ENCODE measurements at regions not wholly inside any gene's neighbourhood (a gene's known extent, or its start where the extent isn't known, plus 50 kb on each side); places are given as distances from the start of the nearest gene placed in this dataset.

GRCh38 chr13:59519819-59520218 lies 643.9 kb downstream of the DIAPH3 start:
- no peak overlapping the region for H2BK5ac ChIP-seq (ENCODE audit: insufficient read length, low read length)
- no peaks in the 10 kb centered on the region for H3K23me2 ChIP-seq (ENCODE audit: insufficient read length, low read depth, low read length, poor library complexity, severe bottlenecking)
- H4K20me1 ChIP-seq (ENCODE audit: control insufficient read depth, insufficient read depth, insufficient read length), result no peaks in the 10 kb centered on the region
- no peaks in the 10 kb centered on the region for H3K36me3 Mint-ChIP-seq (ENCODE audit: insufficient read depth in 1 of 3, low read depth in 3 of 3)
- no peaks in the 10 kb centered on the region for H3K79me1 ChIP-seq (ENCODE audit: insufficient read depth, low read depth, low read length, poor library complexity, severe bottlenecking)
- H4K91ac ChIP-seq (ENCODE audit: insufficient read length, low read depth, low read length), result no peak overlapping the region
- H3K9ac ChIP-seq (ENCODE audit: extremely low read depth, insufficient read length, low read length), result no peak overlapping the region
- H3K4ac ChIP-seq (ENCODE audit: low read depth, low read length), result no peak overlapping the region
- no peak for DNase-seq
- H3K4me1 Mint-ChIP-seq, result peaks cover 6% of the 10 kb centered on the region in 2 experiments; a peak in 3 of 4 replicates
- H3K23ac ChIP-seq (ENCODE audit: insufficient read length, low read depth, low read length), result no peak overlapping the region
- no peak overlapping the region for H2BK120ac ChIP-seq (ENCODE audit: low read depth, low read length, poor library complexity, severe bottlenecking)
- H3K4me3 Mint-ChIP-seq, result no peak overlapping the region
- H3K79me2 ChIP-seq (ENCODE audit: insufficient read depth, low read length), result no peaks in the 10 kb centered on the region
- H3T11ph ChIP-seq (ENCODE audit: low read length), result no peak overlapping the region
- no peak for TF ChIP-seq CTCF (conservative IDR thresholded peaks at IDR 0.05)
- H3K27ac Mint-ChIP-seq, result no peak overlapping the region
- H3K56ac ChIP-seq (ENCODE audit: insufficient read length, low read depth, low read length), result no peak overlapping the region
- H3K9me3 Mint-ChIP-seq, result no peaks in the 10 kb centered on the region; a peak in 1 of 5 replicates
- H3K14ac ChIP-seq (ENCODE audit: insufficient read depth, low read length), result no peak overlapping the region
- H3K27me3 ChIP-seq (ENCODE audit: insufficient read depth, low read length), result no peaks in the 10 kb centered on the region
- no peak overlapping the region for H4K8ac ChIP-seq (replicated peaks; ENCODE audit: insufficient read length, low read depth, low read length)
- H2AK5ac ChIP-seq (ENCODE audit: insufficient read length, low read length), result no peak overlapping the region
- no peak overlapping the region for H3K27ac ChIP-seq (ENCODE audit: insufficient read length, low read depth, low read length)
- no peak overlapping the region for H3K4me2 ChIP-seq (ENCODE audit: insufficient read depth, insufficient read length, low read length)
- H2BK20ac ChIP-seq (ENCODE audit: low read depth, low read length, poor library complexity, severe bottlenecking), result no peak overlapping the region
- no peak overlapping the region for H2BK12ac ChIP-seq (ENCODE audit: insufficient read length, low read depth, low read length)
- no peaks in the 10 kb centered on the region for H3K4me1 ChIP-seq (ENCODE audit: insufficient read depth, low read length)
- no peaks in the 10 kb centered on the region for H3K27me3 Mint-ChIP-seq (ENCODE audit: low read depth)
- no CpG with 5 or more reads among the region's 2 CpGs for WGBS (ENCODE audit: extremely low coverage, insufficient read length, low lambda C conversion rate)
- H4K5ac ChIP-seq (ENCODE audit: insufficient read length, low read depth, low read length), result no peak overlapping the region
- H2AFZ ChIP-seq (ENCODE audit: low read length), result no peak overlapping the region
- no peak overlapping the region for H2BK15ac ChIP-seq (ENCODE audit: low read depth, low read length)
- no peaks in the 10 kb centered on the region for H3K9me3 ChIP-seq (ENCODE audit: control insufficient read depth, low read depth, low read length)
- H3K18ac ChIP-seq (ENCODE audit: insufficient read length, low read depth, low read length), result no peak overlapping the region
